Left lung (tissue), 4 donors: ENCODE measurements at regions not wholly inside any gene's neighbourhood (a gene's known extent, or its start where the extent isn't known, plus 50 kb on each side); places are given as distances from the start of the nearest gene placed in this dataset.

Experiments
- ATAC-seq: fragments of 200-7000 bp; cut with Tn5 transposase; one replicate; pipeline ENCODE4 v1.9.1; 2020; ENCODE audit warnings: moderate library complexity
- DNase-seq, 4 donors: peaks; one replicate each; pipeline ENCODE4 v3.0.0-alpha.2; 2013 to 2020
- H3K27ac ChIP-seq, 2 donors: fragments of 200-600 bp; sonication (generic) in 1 of 2; one replicate each; pipeline versions ENCODE4 v1.5.0 to v1.8.0; 2020 to 2021
- H3K27me3 ChIP-seq, 2 donors: fragments of 200-600 bp; sonication (generic) in 1 of 2; one replicate each; pipeline versions ENCODE4 v1.5.0 to v1.8.0; 2020 to 2021
- H3K36me3 ChIP-seq, 2 donors: fragments of 200-600 bp; sonication (generic) in 1 of 2; one replicate each; pipeline versions ENCODE4 v1.5.0 to v1.8.0; 2020 to 2021
- H3K4me1 ChIP-seq, 2 donors: fragments of 200-600 bp; one replicate each; pipeline ENCODE4 v1.8.0; 2021
- H3K4me3 ChIP-seq, 2 donors: fragments of 200-600 bp; sonication (generic) in 1 of 2; one replicate each; pipeline versions ENCODE4 v1.5.0 to v1.8.0; 2020 to 2021; ENCODE audit warnings: mild to moderate bottlenecking in 1 of 2
- H3K9me3 ChIP-seq, 2 donors: fragments of 200-600 bp; sonication (generic) in 1 of 2; one replicate each; pipeline versions ENCODE4 v1.5.0 to v1.8.0; 2020 to 2021
- CTCF ChIP-seq, 2 donors: fragments of 200-600 bp; sonication (generic) in 1 of 2; IDR thresholded peaks; one replicate each; pipeline versions ENCODE4 v1.5.0 to v1.8.0; 2021; ENCODE audit warnings: antibody characterized with exemption in 2 of 2
- intact Hi-C, 2 donors: fragments of 100-400 bp; cut with DNase I; formaldehyde crosslinking; loops; one replicate each; pipeline versions ENCODE4 v1.11.2 to v1.14.2; 2022
- donor health status: DM: no; HTN: yes; CAD: no.
- donor health status: DM: no; HTN: no; CAD: no.

GRCh38 chr14:84273181-84273580 is 1256.8 kb upstream of the FLRT2 start:
- Histone ChIP-seq H3K4me1 (no peaks in the 10 kb centered on the region), H3K36me3 (no peaks in the 10 kb centered on the region), H3K27ac (no peak overlapping the region), H3K4me3 (no peak overlapping the region), H3K9me3 (no peaks in the 10 kb centered on the region), H3K27me3 (no peaks in the 10 kb centered on the region)
- DNase-seq (no peak), ATAC-seq (no peak)
- intact Hi-C loops, result no loop called here
- no peak for TF ChIP-seq CTCF (IDR thresholded peaks at IDR 0.05)

- intact Hi-C loops, result no loop called here
- no peak overlapping the region for H3K4me3 ChIP-seq
- TF ChIP-seq CTCF (IDR thresholded peaks at IDR 0.05), result no peak
Observed at GRCh38 chr14:84282618-84283017, 1247.3 kb upstream of the FLRT2 start.

GRCh38 chr14:84288781-84289180 is 1241.2 kb upstream of the FLRT2 start:
- Histone ChIP-seq H3K4me1 (no peaks in the 10 kb centered on the region), H3K9me3 (no peaks in the 10 kb centered on the region), H3K27ac (no peak overlapping the region), H3K27me3 (no peaks in the 10 kb centered on the region), H3K4me3 (no peak overlapping the region), H3K36me3 (no peaks in the 10 kb centered on the region)
- TF ChIP-seq CTCF (IDR thresholded peaks at IDR 0.05), result no peak
- ATAC-seq, result no peak
- no peak for DNase-seq
- intact Hi-C loops, result no loop called here

More at GRCh38 chr14:84282618-84283017, 1247.3 kb upstream of the FLRT2 start:
- Histone ChIP-seq H3K27me3 (no peaks in the 10 kb centered on the region), H3K36me3 (no peaks in the 10 kb centered on the region), H3K9me3 (no peaks in the 10 kb centered on the region), H3K4me1 (no peaks in the 10 kb centered on the region), H3K27ac (no peak overlapping the region)
- ATAC-seq (no peak), DNase-seq (no peak)

- DNase-seq (peak in 1 of 4 donors; percentile 6), ATAC-seq (no peak)
- intact Hi-C loops, result no loop called here
- TF ChIP-seq CTCF (IDR thresholded peaks at IDR 0.05), result no peak
- Histone ChIP-seq H3K9me3 (peaks cover 0 to 8% of the 10 kb centered on the region in 2 donors), H3K27ac (no peak overlapping the region), H3K36me3 (no peaks in the 10 kb centered on the region), H3K27me3 (no peaks in the 10 kb centered on the region), H3K4me3 (no peak overlapping the region), H3K4me1 (no peaks in the 10 kb centered on the region)
Observed at GRCh38 chr14:84298663-84299195, 1231.2 kb upstream of the FLRT2 start.

- intact Hi-C loops, result no loop called here
- H3K4me3 ChIP-seq, result no peak overlapping the region
- no peaks in the 10 kb centered on the region for H3K4me1 ChIP-seq
- no peak for ATAC-seq
- no peaks in the 10 kb centered on the region for H3K36me3 ChIP-seq
- H3K9me3 ChIP-seq, result peaks cover 0 to 39% of the 10 kb centered on the region in 2 donors
- TF ChIP-seq CTCF (IDR thresholded peaks at IDR 0.05), result no peak
- no peak overlapping the region for H3K27ac ChIP-seq
- no peaks in the 10 kb centered on the region for H3K27me3 ChIP-seq
- peak in 1 of 4 donors; percentile 20 for DNase-seq
Observed at GRCh38 chr14:84303140-84303539, 1226.8 kb upstream of the FLRT2 start.
